Calu3 (cell line): ENCODE measurements at regions not wholly inside any gene's neighbourhood (a gene's known extent, or its start where the extent isn't known, plus 50 kb on each side); places are given as distances from the start of the nearest gene placed in this dataset.

Experiments used
- BruUV-seq: library from RNA; stranded (reverse); fragments of 400-500 nt; replicated peaks from 2 replicates; lab custom pipeline; 2021; lab: Mats Ljungman, UMichigan
- CTCF ChIA-PET: fragments of 300-600 bp; sonication (Branson Sonifier 250); formaldehyde crosslinking; loops from one replicate; lab custom pipeline; 2022; ENCODE audit warnings: antibody characterized with exemption; lab: Charles Lee
- DNase-seq: peaks from one replicate; pipeline ENCODE4 v3.0.0; 2022
- H3K27ac Mint-ChIP-seq: one replicate; pipeline ENCODE4 v1.8.0; 2022; ENCODE audit warnings: mixed read lengths; ENCODE audit not compliant: unreplicated experiment
- H3K27me3 Mint-ChIP-seq: one replicate; pipeline ENCODE4 v1.8.0; 2022; ENCODE audit warnings: mixed read lengths; ENCODE audit not compliant: unreplicated experiment
- H3K36me3 Mint-ChIP-seq: one replicate; pipeline ENCODE4 v1.8.0; 2022; ENCODE audit warnings: mild to moderate bottlenecking, moderate library complexity, mixed read lengths; ENCODE audit not compliant: insufficient read depth, unreplicated experiment
- H3K4me1 Mint-ChIP-seq: one replicate; pipeline ENCODE4 v1.8.0; 2022; ENCODE audit warnings: mild to moderate bottlenecking, low read depth, mixed read lengths; ENCODE audit not compliant: unreplicated experiment
- H3K4me3 Mint-ChIP-seq: one replicate; pipeline ENCODE4 v1.8.0; 2022; ENCODE audit warnings: mild to moderate bottlenecking, low read depth, moderate library complexity, mixed read lengths; ENCODE audit not compliant: unreplicated experiment
- H3K9me3 Mint-ChIP-seq: one replicate; pipeline ENCODE4 v1.8.0; 2022; ENCODE audit warnings: low read depth, mixed read lengths; ENCODE audit not compliant: unreplicated experiment
- intact Hi-C: fragments of 100-400 bp; cut with micrococcal nuclease; formaldehyde crosslinking; loops from one replicate; pipeline ENCODE4 v1.10.0; 2022; ENCODE audit not compliant: unreplicated experiment
- TF ChIP-seq, protein P1 (sequence below): fragments of 200-600 bp; IDR thresholded peaks from one replicate; pipeline ENCODE4 v1.8.0; 2022; ENCODE audit warnings: antibody characterized with exemption; ENCODE audit not compliant: unreplicated experiment

DNA sequence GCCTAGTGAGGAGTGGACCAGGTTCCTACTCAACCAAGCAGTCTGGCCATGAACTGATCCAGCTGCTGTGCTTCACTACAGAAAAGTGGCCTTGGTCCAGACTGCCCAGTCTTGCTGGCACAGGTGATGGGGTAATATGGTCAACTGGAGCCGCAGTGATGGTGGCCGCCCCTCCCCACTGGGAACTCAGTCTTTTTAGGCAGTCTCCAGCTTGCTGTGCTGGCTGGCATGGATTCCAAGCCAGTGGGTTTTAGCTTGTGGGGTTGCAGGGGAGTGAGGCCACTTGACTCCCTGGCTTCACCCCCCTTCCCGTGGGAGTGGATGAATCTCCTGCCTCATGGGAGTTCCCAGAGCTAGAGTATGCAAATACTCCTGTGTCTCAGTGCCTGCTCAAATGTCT lies 52.7 kb upstream of the CDK6 start:
- TF ChIP-seq, protein P1, sequence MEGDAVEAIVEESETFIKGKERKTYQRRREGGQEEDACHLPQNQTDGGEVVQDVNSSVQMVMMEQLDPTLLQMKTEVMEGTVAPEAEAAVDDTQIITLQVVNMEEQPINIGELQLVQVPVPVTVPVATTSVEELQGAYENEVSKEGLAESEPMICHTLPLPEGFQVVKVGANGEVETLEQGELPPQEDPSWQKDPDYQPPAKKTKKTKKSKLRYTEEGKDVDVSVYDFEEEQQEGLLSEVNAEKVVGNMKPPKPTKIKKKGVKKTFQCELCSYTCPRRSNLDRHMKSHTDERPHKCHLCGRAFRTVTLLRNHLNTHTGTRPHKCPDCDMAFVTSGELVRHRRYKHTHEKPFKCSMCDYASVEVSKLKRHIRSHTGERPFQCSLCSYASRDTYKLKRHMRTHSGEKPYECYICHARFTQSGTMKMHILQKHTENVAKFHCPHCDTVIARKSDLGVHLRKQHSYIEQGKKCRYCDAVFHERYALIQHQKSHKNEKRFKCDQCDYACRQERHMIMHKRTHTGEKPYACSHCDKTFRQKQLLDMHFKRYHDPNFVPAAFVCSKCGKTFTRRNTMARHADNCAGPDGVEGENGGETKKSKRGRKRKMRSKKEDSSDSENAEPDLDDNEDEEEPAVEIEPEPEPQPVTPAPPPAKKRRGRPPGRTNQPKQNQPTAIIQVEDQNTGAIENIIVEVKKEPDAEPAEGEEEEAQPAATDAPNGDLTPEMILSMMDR = no peak
- H3K36me3 Mint-ChIP-seq = no peaks in the 10 kb centered on the region
- no peak overlapping the region for H3K27ac Mint-ChIP-seq
- no peak overlapping the region for H3K4me3 Mint-ChIP-seq
- no peak for DNase-seq
- no peaks in the 10 kb centered on the region for H3K27me3 Mint-ChIP-seq
- H3K4me1 Mint-ChIP-seq = no peaks in the 10 kb centered on the region
- H3K9me3 Mint-ChIP-seq = peaks cover 2% of the 10 kb centered on the region
- BruUV-seq = no TSS peak
- CTCF ChIA-PET = no interaction called here
- intact Hi-C loops = no loop called here
